GM12878 (cell line): ENCODE measurements at regions not wholly inside any gene's neighbourhood (a gene's known extent, or its start where the extent isn't known, plus 50 kb on each side); places are given as distances from the start of the nearest gene placed in this dataset.
A peak's percentile ranks its signal among the peaks of the same experiment; 100 is the strongest.

Experiments used
- BCL3 ChIP-seq: IDR thresholded peaks from 2 replicates; pipeline ENCODE4 v1.6.1; 2011; ENCODE audit warnings: borderline replicate concordance, low read depth, mild to moderate bottlenecking, moderate library complexity, low read length; ENCODE audit not compliant: insufficient read depth, poor library complexity, severe bottlenecking
- CEBPB ChIP-seq, 2 experiments: fragments of 150-350 bp in 1 of 2; IDR thresholded peaks; 2 replicates each; pipeline ENCODE4 v1.6.1; 2012 to 2014; ENCODE audit warnings: low read depth in 2 of 2, low read length in 2 of 2, borderline replicate concordance in 1 of 2, inconsistent platforms in 1 of 2
- CHD4 ChIP-seq: fragments of 200-600 bp; sonication (generic); IDR thresholded peaks from 2 replicates; pipeline ENCODE4 v1.6.1; 2016; ENCODE audit warnings: mild to moderate bottlenecking
- E2F4 ChIP-seq: IDR thresholded peaks from 2 replicates; pipeline ENCODE4 v1.6.1; 2012; ENCODE audit warnings: low read depth, low read length, improper control_type of control experiment
- EED ChIP-seq: sonication (generic); IDR thresholded peaks from 2 replicates; pipeline ENCODE4 v1.6.1; 2016; ENCODE audit warnings: antibody characterized with exemption, low read depth
- GATAD2B ChIP-seq: fragments of 450-650 bp; conservative IDR thresholded peaks from 2 replicates; pipeline ENCODE4 v1.6.1; 2017; ENCODE audit warnings: low read depth, mild to moderate bottlenecking, moderate library complexity
- KDM1A ChIP-seq: fragments of 200-600 bp; sonication (generic); IDR thresholded peaks from 2 replicates; pipeline ENCODE4 v1.6.1; 2016; ENCODE audit warnings: borderline replicate concordance
- NFXL1 ChIP-seq: fragments of 450-650 bp; IDR thresholded peaks from 2 replicates; pipeline ENCODE4 v1.6.1; 2017; ENCODE audit warnings: antibody characterized with exemption, mild to moderate bottlenecking, borderline replicate concordance
- NR2C2 ChIP-seq: IDR thresholded peaks from 2 replicates; pipeline ENCODE4 v1.6.1; 2011; ENCODE audit warnings: borderline replicate concordance, low read depth; ENCODE audit not compliant: control insufficient read depth, insufficient read length
- POLR2AphosphoS5 ChIP-seq: IDR thresholded peaks from 2 replicates; pipeline ENCODE4 v1.6.1; 2011; ENCODE audit warnings: mild to moderate bottlenecking, low read length, inconsistent platforms
- REST ChIP-seq: IDR thresholded peaks from 2 replicates; pipeline ENCODE4 v1.6.1; 2012; ENCODE audit warnings: mild to moderate bottlenecking, low read depth, low read length
- SREBF2 ChIP-seq: IDR thresholded peaks from 2 replicates; pipeline ENCODE4 v1.6.1; 2012; ENCODE audit warnings: mild to moderate bottlenecking, low read length
- TCF3 ChIP-seq: IDR thresholded peaks from 2 replicates; pipeline ENCODE4 v1.6.1; 2012; ENCODE audit warnings: low read depth, mild to moderate bottlenecking, low read length, borderline replicate concordance; ENCODE audit not compliant: insufficient read depth
- TCF7 ChIP-seq: IDR thresholded peaks from 2 replicates; pipeline ENCODE4 v1.6.1; 2014; ENCODE audit warnings: antibody characterized with exemption, borderline replicate concordance
- USF2 ChIP-seq: IDR thresholded peaks from 2 replicates; pipeline ENCODE4 v1.6.1; 2011; ENCODE audit warnings: low read depth, low read length, improper control_type of control experiment, borderline replicate concordance
- ZBTB33 ChIP-seq: fragments of 450-650 bp; IDR thresholded peaks from 2 replicates; pipeline ENCODE4 v1.6.1; 2017; ENCODE audit warnings: mild to moderate bottlenecking
- ZBTB40 ChIP-seq: fragments of 450-650 bp; IDR thresholded peaks from 2 replicates; pipeline ENCODE4 v1.6.1; 2016; ENCODE audit warnings: mild to moderate bottlenecking, moderate library complexity, borderline replicate concordance
- ZNF217 ChIP-seq: fragments of 450-650 bp; IDR thresholded peaks from 2 replicates; pipeline ENCODE4 v1.6.1; 2017; ENCODE audit warnings: antibody characterized with exemption, mild to moderate bottlenecking

- no peak for TF ChIP-seq BCL3
- TF ChIP-seq ZBTB33 = no peak
- TF ChIP-seq CEBPB (IDR thresholded peaks at IDR 0.05; ENCODE audit: borderline replicate concordance in 1 of 2, low read depth in 2 of 2, low read length in 2 of 2) = no peak
- no peak; the same call in 1 of the 2 replicates for TF ChIP-seq POLR2AphosphoS5
- TF ChIP-seq EED = peak; percentile 78; the same call in 1 of the 2 replicates
- TF ChIP-seq ZBTB40 = no peak
- no peak for TF ChIP-seq CHD4
- peak; percentile 81 for TF ChIP-seq TCF3
- TF ChIP-seq REST = no peak
- no peak for TF ChIP-seq SREBF2
- TF ChIP-seq NR2C2 = no peak
- TF ChIP-seq E2F4 = no peak
- TF ChIP-seq TCF7 = no peak
- TF ChIP-seq GATAD2B = no peak
- no peak for TF ChIP-seq NFXL1
- peak; percentile 68 for TF ChIP-seq USF2
- no peak for TF ChIP-seq KDM1A
- TF ChIP-seq ZNF217 = no peak
These were observed 56.2 kb upstream of the EPB41L1 start (continued) for GRCh38 chr20:36098364-36098763.
